ENCODE measurements at regions not wholly inside any gene's neighbourhood (a gene's known extent, or its start where the extent isn't known, plus 50 kb on each side); places are given as distances from the start of the nearest gene placed in this dataset.

DNA sequence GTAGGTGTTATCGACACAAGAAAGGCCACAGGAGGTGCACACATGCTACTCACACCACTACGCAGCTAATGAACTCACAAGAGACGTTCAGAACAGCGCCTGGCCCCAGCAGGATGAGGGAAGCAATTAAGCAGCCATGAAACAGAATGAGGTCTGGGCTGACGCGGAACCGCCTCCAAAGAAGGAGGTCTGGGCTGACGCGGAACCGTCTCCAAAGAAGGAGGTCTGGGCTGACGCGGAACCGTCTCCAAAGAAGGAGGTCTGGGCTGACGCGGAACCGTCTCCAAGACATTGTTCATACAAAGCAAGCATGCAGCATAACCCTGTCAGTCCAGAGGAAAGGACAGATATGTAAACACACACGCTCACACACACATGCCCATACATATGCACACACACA, 63.2 kb upstream of the ZNF354A start:
- H3K4me3 ChIP-seq (ENCODE audit: control insufficient read depth, low read depth, low read length) = no peak overlapping the region
- no peak for DNase-seq (ENCODE audit: low read depth)
- TF ChIP-seq, protein P1, sequence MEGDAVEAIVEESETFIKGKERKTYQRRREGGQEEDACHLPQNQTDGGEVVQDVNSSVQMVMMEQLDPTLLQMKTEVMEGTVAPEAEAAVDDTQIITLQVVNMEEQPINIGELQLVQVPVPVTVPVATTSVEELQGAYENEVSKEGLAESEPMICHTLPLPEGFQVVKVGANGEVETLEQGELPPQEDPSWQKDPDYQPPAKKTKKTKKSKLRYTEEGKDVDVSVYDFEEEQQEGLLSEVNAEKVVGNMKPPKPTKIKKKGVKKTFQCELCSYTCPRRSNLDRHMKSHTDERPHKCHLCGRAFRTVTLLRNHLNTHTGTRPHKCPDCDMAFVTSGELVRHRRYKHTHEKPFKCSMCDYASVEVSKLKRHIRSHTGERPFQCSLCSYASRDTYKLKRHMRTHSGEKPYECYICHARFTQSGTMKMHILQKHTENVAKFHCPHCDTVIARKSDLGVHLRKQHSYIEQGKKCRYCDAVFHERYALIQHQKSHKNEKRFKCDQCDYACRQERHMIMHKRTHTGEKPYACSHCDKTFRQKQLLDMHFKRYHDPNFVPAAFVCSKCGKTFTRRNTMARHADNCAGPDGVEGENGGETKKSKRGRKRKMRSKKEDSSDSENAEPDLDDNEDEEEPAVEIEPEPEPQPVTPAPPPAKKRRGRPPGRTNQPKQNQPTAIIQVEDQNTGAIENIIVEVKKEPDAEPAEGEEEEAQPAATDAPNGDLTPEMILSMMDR (conservative IDR thresholded peaks at IDR 0.05; ENCODE audit: control insufficient read depth, insufficient read depth, low read depth, low read length) = no peak

DNA sequence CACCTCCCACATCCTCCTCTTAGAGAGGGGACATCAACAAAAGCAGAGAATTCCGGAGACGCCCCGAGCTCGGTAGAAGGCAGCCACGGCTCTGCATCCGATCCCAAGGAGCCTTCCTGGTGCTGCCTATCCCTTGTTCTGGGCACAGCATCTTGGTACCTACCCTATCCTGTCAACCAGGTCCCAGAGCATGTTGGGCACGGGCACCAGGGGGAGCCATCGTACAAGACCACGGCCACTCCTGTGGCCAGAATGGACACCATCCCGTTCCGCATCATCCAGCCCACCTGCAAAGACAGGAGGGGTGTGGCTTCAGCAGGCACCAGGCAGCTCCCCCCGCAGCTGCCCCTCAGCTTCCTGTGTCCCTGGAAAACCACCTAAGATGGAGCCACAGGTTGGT, 62.7 kb upstream of the ZNF354A start:
- no peak for DNase-seq (ENCODE audit: low read depth)
- TF ChIP-seq, protein P1 (conservative IDR thresholded peaks at IDR 0.05; ENCODE audit: control insufficient read depth, insufficient read depth, low read depth, low read length) = peak; percentile 19
- no peak overlapping the region for H3K4me3 ChIP-seq (ENCODE audit: control insufficient read depth, low read depth, low read length)

DNA sequence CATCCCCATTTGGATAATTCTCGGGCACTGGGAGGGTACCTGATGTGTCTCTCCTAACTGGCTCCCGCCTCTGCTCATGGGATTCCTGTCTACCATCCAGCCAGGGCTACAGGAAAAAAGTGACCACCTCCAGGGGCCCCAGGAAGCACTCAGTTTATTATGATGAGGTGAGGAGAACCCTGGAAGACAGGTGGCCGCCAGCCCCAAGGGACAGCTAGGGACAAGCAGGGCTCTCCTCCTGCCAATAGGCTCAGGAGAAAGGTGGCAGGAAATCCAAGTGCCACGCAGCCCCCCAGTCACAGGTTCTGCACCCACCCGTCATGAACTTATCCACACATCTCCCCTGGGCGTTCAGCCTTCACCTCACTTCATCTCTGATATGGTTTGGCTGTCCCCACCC, 61.5 kb upstream of the ZNF354A start:
- DNase-seq (ENCODE audit: low read depth) = no peak
- H3K4me3 ChIP-seq (ENCODE audit: control insufficient read depth, low read depth, low read length) = no peak overlapping the region
- TF ChIP-seq, protein P1 (conservative IDR thresholded peaks at IDR 0.05; ENCODE audit: control insufficient read depth, insufficient read depth, low read depth, low read length) = no peak

DNA sequence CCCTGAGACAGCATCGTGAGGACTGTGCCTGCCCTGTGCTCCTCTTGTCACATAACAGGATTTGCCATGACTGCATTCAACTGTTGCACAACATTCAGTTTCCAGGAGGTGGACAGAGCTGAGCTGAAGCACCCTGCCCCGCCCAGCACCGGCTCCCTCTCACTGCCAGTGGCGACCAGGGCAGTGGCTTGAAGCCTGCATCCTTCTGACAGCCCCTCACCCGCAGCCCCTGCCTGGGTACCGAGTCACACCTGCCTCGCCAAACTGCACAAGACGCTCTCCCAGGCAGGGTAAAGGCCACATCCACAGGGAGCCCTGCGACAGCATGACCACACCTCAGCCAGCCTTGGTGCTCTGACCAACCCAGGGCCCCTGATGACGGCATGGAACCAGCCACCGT, 59.9 kb upstream of the ZNF354A start:
- H3K4me3 ChIP-seq (ENCODE audit: control insufficient read depth, low read depth, low read length) = no peak overlapping the region
- TF ChIP-seq, protein P1 (conservative IDR thresholded peaks at IDR 0.05; ENCODE audit: control insufficient read depth, insufficient read depth, low read depth, low read length) = no peak
- no peak for DNase-seq (ENCODE audit: low read depth)

DNA sequence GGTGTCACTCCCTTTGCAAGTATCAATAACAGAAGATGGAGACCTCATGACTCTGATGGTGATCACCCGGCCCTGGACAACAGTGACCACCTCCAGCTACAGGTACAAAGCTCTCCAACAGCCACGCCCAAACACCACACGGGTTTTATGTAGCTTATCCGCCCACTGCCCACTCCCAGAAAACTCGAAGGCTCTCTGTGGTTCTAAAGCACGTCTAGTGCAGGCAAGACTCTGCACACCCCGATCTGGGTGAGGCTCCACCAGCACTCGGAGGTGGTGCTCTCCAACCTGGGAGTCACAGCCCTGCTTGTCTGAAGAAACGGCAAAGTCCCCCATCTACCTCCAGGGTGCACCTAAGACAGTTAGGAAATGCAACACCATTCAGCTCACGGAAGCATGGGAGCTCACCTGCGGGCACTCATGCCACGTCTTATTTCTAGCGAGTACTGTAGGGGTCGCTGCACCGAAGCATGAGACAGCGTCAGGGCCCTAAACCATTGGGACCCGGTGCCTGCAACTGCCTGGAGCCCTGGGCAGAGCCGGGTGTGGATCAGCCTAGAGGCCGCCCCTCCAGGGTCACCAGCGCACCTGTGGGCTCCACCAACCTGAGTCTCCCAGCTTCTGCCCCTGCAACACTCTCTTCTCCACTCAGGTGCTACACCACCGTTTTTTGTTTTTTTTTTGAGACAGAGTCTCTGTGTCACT, 58.1 kb upstream of the ZNF354A start:
- no peak overlapping the region for H3K4me3 ChIP-seq (ENCODE audit: control insufficient read depth, low read depth, low read length)
- no peak for DNase-seq (ENCODE audit: low read depth)
- TF ChIP-seq, protein P1 (conservative IDR thresholded peaks at IDR 0.05; ENCODE audit: control insufficient read depth, insufficient read depth, low read depth, low read length) = no peak

DNA sequence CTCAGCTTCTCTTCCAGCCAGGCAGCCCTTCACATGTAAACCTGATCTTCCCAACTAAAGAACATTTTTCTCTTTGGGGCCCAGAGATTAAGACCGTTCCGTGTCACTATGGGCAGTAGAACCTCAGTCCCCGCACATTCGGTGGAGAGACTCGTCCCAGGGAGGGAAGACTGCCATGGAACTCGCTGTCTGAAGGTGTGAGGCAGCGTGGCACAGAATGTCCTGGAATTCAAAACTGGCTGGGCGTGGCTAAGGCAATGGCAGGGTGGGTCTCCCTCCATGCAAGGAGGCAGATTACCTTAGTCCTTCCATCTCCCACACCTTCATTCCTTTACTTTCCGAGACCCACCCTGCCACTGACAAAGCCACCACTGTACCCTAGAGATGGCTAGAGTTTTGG, 57.4 kb upstream of the ZNF354A start:
- no peak for DNase-seq (ENCODE audit: low read depth)
- TF ChIP-seq, protein P1 (conservative IDR thresholded peaks at IDR 0.05; ENCODE audit: control insufficient read depth, insufficient read depth, low read depth, low read length) = no peak
- H3K4me3 ChIP-seq (ENCODE audit: control insufficient read depth, low read depth, low read length) = no peak overlapping the region
